C4-2B (cell line): ENCODE measurements at regions not wholly inside any gene's neighbourhood (a gene's known extent, or its start where the extent isn't known, plus 50 kb on each side); places are given as distances from the start of the nearest gene placed in this dataset.

ENCODE experiments used
- CTCF ChIP-seq: fragments of 450-650 bp; conservative IDR thresholded peaks from 2 replicates; pipeline ENCODE4 v1.5.1; 2017; ENCODE audit warnings: mild to moderate bottlenecking
- ZFX ChIP-seq: fragments of 450-650 bp; IDR thresholded peaks from 2 replicates; pipeline ENCODE4 v1.6.1; 2017

- TF ChIP-seq CTCF = no peak
- no peak for TF ChIP-seq ZFX
Measured at GRCh38 chr4:71148545-71148944, 155.1 kb downstream of the DCK start.
